Heart left ventricle (tissue), 13 donors: ENCODE measurements at regions not wholly inside any gene's neighbourhood (a gene's known extent, or its start where the extent isn't known, plus 50 kb on each side); places are given as distances from the start of the nearest gene placed in this dataset.

Experiments
- CTCF ChIP-seq, 12 donors: fragments of 200-600 bp; sonication (generic) in 4 of 12; IDR thresholded peaks; one replicate each; pipeline versions ENCODE4 v1.5.0 to v1.8.0; 2018 to 2022; ENCODE audit warnings: antibody characterized with exemption in 12 of 12, mild to moderate bottlenecking in 5 of 12
- POLR2A ChIP-seq, 2 donors: fragments of 450-650 bp; IDR thresholded peaks; one replicate each; pipeline ENCODE4 v1.6.1; 2017; ENCODE audit warnings: antibody characterized with exemption in 2 of 2, mild to moderate bottlenecking in 2 of 2, moderate library complexity in 2 of 2
- donor health status: ischemic (EF 13 %, LVEDD 7.1; RV severe dilation, severe dysfunction).
- donor health status: DM: no; HTN: yes; CAD: no.
- donor health status: DM: no; HTN: no; CAD: no.
- donor health status: ischemic (EF 25% LVEDD 6.9; RV normal size, moderate dysfunction).
- donor health status: ischemic (EF 25% LVEDD 5.7; RV mildly dilated, moderate dysfunction).
- donor health status: ischemic (EF 35%, LVEDD 5.7; RV mildly dilated, moderate dysfunction).
- donor health status: nonischemic (EF 11% LVEDD 7.7; RV severe dilation, severe dysfunction).
- donor health status: DM: yes; HTN: yes; CAD: no.
- donor health status: PGD.
- donor health status: ischemic (EF 29% LVEDD 5.4; RV normal size, mild dysfunction).
- donor health status: nonischemic (EF 23%, LVEDD 6.1; RV moderate dilation, normal function).

GRCh38 chr5:68367717-68368116 is 152.2 kb downstream of the PIK3R1 start:
- TF ChIP-seq CTCF (IDR thresholded peaks at IDR 0.05), result no peak
- no peak for TF ChIP-seq POLR2A (IDR thresholded peaks at IDR 0.05)
